GM12892 (cell line): ENCODE measurements at regions not wholly inside any gene's neighbourhood (a gene's known extent, or its start where the extent isn't known, plus 50 kb on each side); places are given as distances from the start of the nearest gene placed in this dataset.

Experiments used
- DNase-seq: peaks from one replicate; pipeline ENCODE4 v3.0.0; 2011; ENCODE audit not compliant: insufficient read length
- FAIRE-seq: peaks from 2 replicates; lab custom pipeline; 2011; peaks lifted over from hg19 to GRCh38; lab: Jason Lieb, UNC
- POLR2A ChIP-seq: IDR thresholded peaks from 2 replicates; pipeline ENCODE4 v1.6.1; 2011; ENCODE audit warnings: low read depth, low read length, control low read depth
- POLR2AphosphoS5 ChIP-seq: IDR thresholded peaks from 2 replicates; pipeline ENCODE4 v1.6.1; 2011; ENCODE audit warnings: low read depth, low read length, control low read depth
- TAF1 ChIP-seq: IDR thresholded peaks from 2 replicates; pipeline ENCODE4 v1.6.1; 2011; ENCODE audit warnings: low read depth, mild to moderate bottlenecking, control low read depth, low read length, borderline replicate concordance

DNA sequence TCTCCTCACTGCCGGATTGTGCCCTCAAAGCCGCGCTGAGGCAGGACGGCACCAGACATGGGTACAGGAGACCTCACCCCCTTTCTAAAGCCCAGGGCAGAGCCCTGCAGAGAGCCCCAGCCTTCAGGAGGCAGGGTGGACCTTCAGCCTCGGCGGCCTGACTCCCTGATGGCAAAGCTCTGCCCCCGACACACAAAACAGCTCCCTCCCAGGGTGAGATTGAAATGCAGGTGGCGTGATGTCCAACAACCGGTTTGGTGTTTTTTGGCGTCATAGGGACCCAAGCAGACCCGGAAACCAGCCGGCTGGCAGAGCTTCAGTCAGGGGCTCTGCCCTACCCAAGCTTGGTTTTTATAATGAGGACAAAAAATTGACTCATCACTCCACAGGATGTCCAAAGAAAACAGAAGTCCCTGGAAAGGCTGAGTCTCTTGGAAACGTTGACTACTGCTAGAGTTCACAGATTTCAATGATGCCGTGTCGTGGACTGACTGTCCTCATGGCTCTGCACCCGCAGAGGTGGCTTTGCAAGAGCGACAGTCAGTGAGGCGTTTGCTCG is 275.2 kb upstream of the IRX1 start:
- no peak for FAIRE-seq
- TF ChIP-seq TAF1 (no peak), POLR2A (no peak), POLR2AphosphoS5 (no peak)
- no peak for DNase-seq

DNA sequence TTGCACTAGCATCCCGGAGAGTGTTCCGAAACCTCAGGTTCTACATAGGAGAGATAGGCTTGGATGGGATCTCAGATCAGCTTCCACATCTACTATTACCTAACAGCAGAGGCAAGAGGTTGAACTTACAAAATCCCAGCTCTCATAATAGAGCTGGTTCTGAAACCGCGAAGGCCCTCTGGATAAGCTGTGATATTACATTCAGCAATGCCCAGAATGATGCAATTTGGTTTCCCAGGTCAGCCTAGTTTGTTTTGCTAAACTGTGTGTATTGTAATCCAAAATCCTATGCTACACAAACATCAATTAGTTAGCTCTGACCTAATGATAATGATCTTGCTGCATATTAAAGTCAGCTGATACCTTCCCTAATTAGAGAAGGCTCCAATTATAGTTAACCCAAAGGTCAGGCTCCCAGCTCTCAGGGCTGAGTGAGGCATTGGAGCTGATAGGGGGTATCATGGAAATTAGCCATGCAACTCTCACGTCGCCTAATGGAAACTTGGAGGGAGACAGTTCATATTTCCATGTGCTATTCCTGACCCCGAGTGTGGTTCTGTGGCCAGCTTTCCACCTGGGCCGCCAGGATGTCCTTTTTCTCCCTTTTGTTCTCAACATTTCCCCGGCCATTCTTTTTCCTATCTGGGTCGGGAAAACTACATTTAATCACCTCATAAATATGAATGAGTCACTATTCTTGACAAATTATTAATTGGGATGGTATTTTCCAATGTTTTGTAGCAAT is 278.4 kb upstream of the IRX1 start:
- DNase-seq (no peak), FAIRE-seq (no peak)
- TF ChIP-seq POLR2A = no peak
- no peak for TF ChIP-seq TAF1
- TF ChIP-seq POLR2AphosphoS5 = no peak

DNA sequence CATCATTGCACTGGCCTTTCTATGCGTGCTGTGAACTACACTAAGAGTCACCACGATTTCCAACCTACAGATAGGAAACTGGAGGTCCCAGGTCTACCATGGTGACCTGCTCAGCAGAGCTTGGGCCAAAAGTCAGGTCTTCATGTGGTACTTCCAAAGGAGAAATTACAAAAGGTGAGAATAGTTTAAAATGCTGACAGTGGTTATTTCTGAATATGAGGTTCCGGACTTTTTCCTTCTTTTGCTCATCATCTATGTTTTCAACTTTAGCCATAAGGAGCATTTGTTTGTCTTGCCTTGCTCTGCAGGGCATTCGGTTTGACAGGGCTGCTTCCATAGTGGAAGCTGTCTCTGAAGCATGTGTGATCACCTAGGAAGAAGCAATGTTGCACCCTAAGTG is 282.1 kb upstream of the IRX1 start:
- DNase-seq = no peak
- FAIRE-seq = no peak
- TF ChIP-seq POLR2AphosphoS5 = no peak
- TF ChIP-seq TAF1 = no peak
- TF ChIP-seq POLR2A = no peak

- TF ChIP-seq POLR2AphosphoS5 = no peak
- TF ChIP-seq POLR2A = no peak
- TF ChIP-seq TAF1 = no peak
- FAIRE-seq (no peak), DNase-seq (no peak)
These were observed 283.3 kb upstream of the IRX1 start for GRCh38 chr5:3312299-3312698.

DNA sequence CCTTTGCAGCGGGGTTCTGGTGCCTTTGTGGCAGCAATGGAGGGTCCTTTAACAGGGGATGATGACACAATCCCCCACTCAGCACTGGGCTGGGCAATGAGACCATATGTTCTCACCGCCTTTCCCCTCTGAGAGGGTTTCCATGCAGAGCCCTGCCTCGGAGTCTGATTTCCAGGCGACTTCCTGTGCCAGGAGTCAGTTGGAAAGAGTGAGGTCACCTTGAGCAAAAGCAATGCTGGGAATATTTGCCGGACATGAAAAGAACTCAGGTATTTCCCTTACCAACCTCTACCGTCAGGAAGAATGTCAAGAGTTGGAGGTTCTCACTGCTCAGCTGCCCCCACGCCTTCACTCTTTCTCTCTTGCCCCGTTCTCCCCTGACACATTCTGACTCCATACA is 284.2 kb upstream of the IRX1 start:
- no peak for FAIRE-seq
- no peak for DNase-seq
- TF ChIP-seq POLR2A = no peak
- TF ChIP-seq POLR2AphosphoS5 = no peak
- TF ChIP-seq TAF1 = no peak

DNA sequence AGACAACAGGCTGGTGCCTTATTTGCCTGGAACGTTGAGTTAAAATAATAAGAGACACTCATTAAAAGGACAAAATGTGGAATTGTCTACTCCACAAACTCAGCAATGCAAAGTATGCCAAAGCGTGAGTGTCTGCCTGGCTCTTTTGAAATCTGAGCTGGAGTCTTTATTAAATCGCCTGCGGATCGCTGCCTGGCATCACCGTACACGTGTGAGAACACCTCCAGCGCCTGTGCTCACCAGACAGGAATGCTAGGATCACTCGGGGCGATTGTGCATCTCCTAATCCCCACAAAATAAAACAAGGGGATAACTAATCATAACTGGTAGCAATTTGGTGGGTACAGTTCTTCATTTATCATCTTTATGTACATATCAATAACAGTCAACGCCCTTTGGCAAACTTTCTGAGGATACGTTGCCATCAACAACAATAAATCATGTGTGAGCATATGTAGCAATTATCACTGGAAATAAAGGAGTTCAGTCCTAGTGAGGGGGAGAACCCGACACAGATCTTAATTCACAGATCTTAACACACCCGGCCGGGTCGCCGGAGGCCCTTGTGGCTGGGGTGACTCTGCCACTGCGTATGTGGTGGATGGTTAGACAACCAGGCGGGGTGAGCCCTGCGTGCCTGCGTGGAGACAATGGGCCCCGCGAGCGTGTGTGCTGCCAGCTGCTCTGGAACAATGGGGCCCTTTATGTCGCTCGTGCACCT is 284.9 kb upstream of the IRX1 start:
- TF ChIP-seq TAF1 (no peak), POLR2A (no peak), POLR2AphosphoS5 (no peak)
- DNase-seq (no peak), FAIRE-seq (no peak)

- FAIRE-seq (no peak), DNase-seq (no peak)
- no peak for TF ChIP-seq POLR2A
- TF ChIP-seq TAF1 = no peak
- no peak for TF ChIP-seq POLR2AphosphoS5
These were observed 286.1 kb upstream of the IRX1 start for GRCh38 chr5:3309538-3309937.

DNA sequence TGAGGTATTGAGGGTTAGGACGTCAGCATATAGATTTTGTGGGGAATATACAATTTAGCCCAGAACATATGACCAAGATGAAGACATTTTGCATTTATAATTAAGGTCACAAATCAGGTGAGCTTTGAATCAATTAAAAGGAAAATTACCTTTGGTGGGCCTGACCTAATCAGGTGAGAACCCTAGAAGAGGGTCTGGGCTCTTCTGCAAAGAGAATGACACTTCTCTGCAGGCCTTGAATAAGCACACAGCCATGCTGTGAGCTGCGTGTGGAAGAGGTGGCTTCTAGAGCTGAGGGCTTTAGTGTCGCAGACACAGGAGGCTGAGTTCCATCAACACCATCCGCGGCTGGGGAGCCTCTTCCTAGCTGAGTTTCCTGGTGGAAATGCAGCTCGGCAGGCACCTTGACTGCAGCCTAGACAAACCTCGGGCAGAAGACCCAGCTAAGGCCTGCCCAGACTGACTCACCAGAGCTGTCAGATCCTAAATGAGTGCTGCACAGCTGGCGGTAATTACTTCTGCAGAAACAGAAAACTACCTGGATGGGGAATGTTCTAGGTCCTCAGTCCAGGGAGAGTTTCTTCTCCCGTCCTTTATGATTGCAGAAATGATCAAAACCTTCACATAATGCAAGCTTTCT is 287.5 kb upstream of the IRX1 start:
- FAIRE-seq (no peak), DNase-seq (no peak)
- no peak for TF ChIP-seq TAF1
- TF ChIP-seq POLR2A = no peak
- no peak for TF ChIP-seq POLR2AphosphoS5

- no peak for DNase-seq
- TF ChIP-seq POLR2A (no peak), POLR2AphosphoS5 (no peak), TAF1 (no peak)
- FAIRE-seq = no peak
These were observed 290.2 kb upstream of the IRX1 start for GRCh38 chr5:3305432-3305831.

DNA sequence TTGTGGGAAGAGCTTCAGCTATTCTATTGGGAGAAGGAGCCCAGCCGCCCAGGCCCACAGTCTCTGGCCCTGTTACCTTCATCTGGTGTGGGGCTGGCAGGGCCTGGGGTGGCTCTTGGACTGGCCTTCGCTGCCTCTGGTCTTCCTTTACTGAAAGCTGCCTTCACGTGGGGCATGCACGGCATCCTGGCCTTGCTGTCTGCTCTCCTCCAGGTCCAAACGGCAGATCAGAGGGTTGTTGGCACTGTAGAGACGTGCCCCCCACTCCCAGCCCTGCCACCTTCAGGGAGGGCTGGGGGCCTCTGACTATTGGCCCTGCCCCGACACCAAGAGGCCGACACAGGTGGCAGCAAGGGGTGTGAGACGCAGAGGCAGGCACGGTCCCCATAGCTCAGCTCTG is 291.3 kb upstream of the IRX1 start:
- DNase-seq = no peak
- no peak for FAIRE-seq
- no peak for TF ChIP-seq TAF1
- no peak for TF ChIP-seq POLR2A
- no peak for TF ChIP-seq POLR2AphosphoS5

- FAIRE-seq = no peak
- TF ChIP-seq POLR2AphosphoS5 = no peak
- no peak for DNase-seq
These were observed 291.9 kb upstream of the IRX1 start for GRCh38 chr5:3303777-3304176.
